GM08714 (cell line): ENCODE measurements at regions not wholly inside any gene's neighbourhood (a gene's known extent, or its start where the extent isn't known, plus 50 kb on each side); places are given as distances from the start of the nearest gene placed in this dataset.

ENCODE experiments used
- H3K4me3 ChIP-seq: fragments of 200-500 bp; sonication (Bioruptor generic); 2 replicates; pipeline ENCODE4 v1.5.1; 2014; ENCODE audit warnings: mild to moderate bottlenecking, low read length, inconsistent platforms
- ZNF274 ChIP-seq: IDR thresholded peaks from 2 replicates; pipeline ENCODE4 v1.6.1; 2012; ENCODE audit warnings: mild to moderate bottlenecking, low read depth, low read length

GRCh38 chr22:49266561-49267519 lies 560.8 kb downstream of the BRD1 start:
- no peak for TF ChIP-seq ZNF274
- no peak overlapping the region for H3K4me3 ChIP-seq

- no peak for TF ChIP-seq ZNF274
- no peak overlapping the region for H3K4me3 ChIP-seq
Measured at GRCh38 chr22:49264696-49265095, 563.0 kb downstream of the BRD1 start.

GRCh38 chr22:49263101-49263500 lies 564.6 kb downstream of the BRD1 start:
- no peak for TF ChIP-seq ZNF274
- H3K4me3 ChIP-seq: no peak overlapping the region

- TF ChIP-seq ZNF274: no peak
- H3K4me3 ChIP-seq: no peak overlapping the region
Measured at GRCh38 chr22:49262167-49262566, 565.5 kb downstream of the BRD1 start.

- H3K4me3 ChIP-seq: no peak overlapping the region
- TF ChIP-seq ZNF274: no peak
Measured at GRCh38 chr22:49261616-49262015, 566.1 kb downstream of the BRD1 start.

GRCh38 chr22:49260681-49261580 lies 566.7 kb downstream of the BRD1 start:
- no peak overlapping the region for H3K4me3 ChIP-seq
- TF ChIP-seq ZNF274: no peak

- no peak overlapping the region for H3K4me3 ChIP-seq
- no peak for TF ChIP-seq ZNF274
Measured at GRCh38 chr22:49259839-49260615, 567.6 kb downstream of the BRD1 start.

- H3K4me3 ChIP-seq: no peak overlapping the region
- TF ChIP-seq ZNF274: no peak
Measured at GRCh38 chr22:49258107-49259010, 569.3 kb downstream of the BRD1 start.

GRCh38 chr22:49257551-49257961 lies 570.1 kb downstream of the BRD1 start:
- no peak for TF ChIP-seq ZNF274
- no peak overlapping the region for H3K4me3 ChIP-seq

GRCh38 chr22:49255741-49256318 lies 571.8 kb downstream of the BRD1 start:
- no peak for TF ChIP-seq ZNF274
- H3K4me3 ChIP-seq: no peak overlapping the region

- no peak overlapping the region for H3K4me3 ChIP-seq
- TF ChIP-seq ZNF274: no peak
Measured at GRCh38 chr22:49255154-49255553, 572.5 kb downstream of the BRD1 start.

- H3K4me3 ChIP-seq: no peak overlapping the region
- no peak for TF ChIP-seq ZNF274
Measured at GRCh38 chr22:49253656-49254055, 574.0 kb downstream of the BRD1 start.

GRCh38 chr22:49251371-49251770 lies 576.3 kb downstream of the BRD1 start:
- H3K4me3 ChIP-seq: no peak overlapping the region
- TF ChIP-seq ZNF274: no peak
